NT2/D1 (cell line): ENCODE measurements at regions not wholly inside any gene's neighbourhood (a gene's known extent, or its start where the extent isn't known, plus 50 kb on each side); places are given as distances from the start of the nearest gene placed in this dataset.

Source experiments
- SUZ12 ChIP-seq: IDR thresholded peaks from 2 replicates; pipeline ENCODE4 v1.6.1; 2011; ENCODE audit not compliant: insufficient read length, insufficient read depth; ENCODE audit errors: extremely low read depth
- ZNF274 ChIP-seq: IDR thresholded peaks from 2 replicates; pipeline ENCODE4 v1.6.1; 2011; ENCODE audit warnings: mild to moderate bottlenecking, low read depth, low read length

DNA sequence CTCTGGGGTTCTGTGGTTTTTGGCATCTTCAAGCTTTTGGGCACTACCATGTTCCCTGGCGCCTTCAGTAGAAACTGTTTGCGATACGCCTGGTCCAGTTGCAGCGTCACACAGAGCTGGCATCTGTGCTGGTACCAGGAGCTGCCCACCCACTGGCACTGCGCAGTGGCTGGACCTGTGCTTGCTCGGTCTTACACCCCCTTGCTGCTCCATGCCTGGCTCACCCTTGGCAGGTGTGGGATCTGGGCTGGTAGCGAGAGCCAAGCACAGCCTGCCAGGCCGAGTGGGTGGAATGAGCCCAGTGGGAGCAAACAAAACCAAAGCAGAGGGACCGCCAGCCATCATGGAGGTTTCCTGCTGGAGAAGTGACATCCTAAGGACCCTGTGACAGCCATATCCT lies 170.2 kb upstream of the IRX2 start:
- TF ChIP-seq SUZ12 (no peak), ZNF274 (no peak)
